ENCODE measurements at regions not wholly inside any gene's neighbourhood (a gene's known extent, or its start where the extent isn't known, plus 50 kb on each side); places are given as distances from the start of the nearest gene placed in this dataset.

DNA sequence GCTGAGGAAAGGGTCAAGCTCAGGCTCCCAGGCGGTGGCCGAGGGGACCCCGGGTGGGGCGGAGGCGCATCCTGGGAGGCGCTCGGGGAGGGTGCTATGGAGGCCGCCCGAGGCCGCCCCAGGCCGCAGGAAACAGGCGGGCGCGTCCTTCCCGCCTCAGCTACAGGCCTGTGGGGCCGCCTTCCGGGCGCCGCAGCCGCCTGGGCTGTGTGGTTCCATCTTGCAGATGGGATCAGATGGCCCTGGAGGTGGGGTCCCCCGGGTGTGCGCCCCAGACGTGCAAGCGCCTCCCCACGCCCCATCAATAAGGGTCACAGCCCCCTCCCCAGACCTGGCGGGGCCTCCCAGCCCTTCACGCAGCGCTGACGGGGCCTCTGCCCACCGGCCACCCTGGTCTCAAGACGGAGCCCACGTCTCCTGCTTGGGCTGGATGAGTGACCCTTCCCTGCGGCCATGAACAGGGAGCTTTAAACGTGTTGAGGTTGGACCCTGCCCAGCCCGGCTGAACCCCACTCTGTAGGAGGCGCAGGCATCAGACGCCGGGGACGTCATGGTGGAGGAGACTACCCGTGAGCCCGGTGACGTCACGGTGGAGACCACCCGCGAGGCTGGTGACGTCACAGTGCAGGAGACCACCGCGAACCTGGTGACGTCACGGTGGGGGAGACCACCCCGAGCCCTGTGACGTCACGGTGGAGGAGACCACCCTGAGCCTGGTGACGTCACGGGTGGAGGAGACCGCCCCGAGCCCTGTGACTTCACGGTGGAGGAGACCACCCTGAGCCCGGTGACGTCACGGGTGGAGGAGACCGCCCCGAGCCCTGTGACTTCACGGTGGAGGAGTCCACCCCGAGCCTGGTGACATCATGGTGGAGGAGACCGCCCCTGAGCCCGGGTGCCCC lies 267.0 kb downstream of the DLL1 start:
- TF ChIP-seq SIN3A (IDR thresholded peaks at IDR 0.05; ENCODE audit: borderline replicate concordance, insufficient read depth, low read length) (no peak), TAF1 (IDR thresholded peaks at IDR 0.05; ENCODE audit: borderline replicate concordance, insufficient read depth, low read length) (no peak), POLR2AphosphoS5 (IDR thresholded peaks at IDR 0.05; ENCODE audit: low read depth, low read length) (no peak), FOXP2 (optimal IDR thresholded peaks at IDR 0.05; ENCODE audit: borderline replicate concordance, extremely low read depth, extremely low read length, insufficient read depth) (no peak)
- TF ChIP-seq, protein P1, sequence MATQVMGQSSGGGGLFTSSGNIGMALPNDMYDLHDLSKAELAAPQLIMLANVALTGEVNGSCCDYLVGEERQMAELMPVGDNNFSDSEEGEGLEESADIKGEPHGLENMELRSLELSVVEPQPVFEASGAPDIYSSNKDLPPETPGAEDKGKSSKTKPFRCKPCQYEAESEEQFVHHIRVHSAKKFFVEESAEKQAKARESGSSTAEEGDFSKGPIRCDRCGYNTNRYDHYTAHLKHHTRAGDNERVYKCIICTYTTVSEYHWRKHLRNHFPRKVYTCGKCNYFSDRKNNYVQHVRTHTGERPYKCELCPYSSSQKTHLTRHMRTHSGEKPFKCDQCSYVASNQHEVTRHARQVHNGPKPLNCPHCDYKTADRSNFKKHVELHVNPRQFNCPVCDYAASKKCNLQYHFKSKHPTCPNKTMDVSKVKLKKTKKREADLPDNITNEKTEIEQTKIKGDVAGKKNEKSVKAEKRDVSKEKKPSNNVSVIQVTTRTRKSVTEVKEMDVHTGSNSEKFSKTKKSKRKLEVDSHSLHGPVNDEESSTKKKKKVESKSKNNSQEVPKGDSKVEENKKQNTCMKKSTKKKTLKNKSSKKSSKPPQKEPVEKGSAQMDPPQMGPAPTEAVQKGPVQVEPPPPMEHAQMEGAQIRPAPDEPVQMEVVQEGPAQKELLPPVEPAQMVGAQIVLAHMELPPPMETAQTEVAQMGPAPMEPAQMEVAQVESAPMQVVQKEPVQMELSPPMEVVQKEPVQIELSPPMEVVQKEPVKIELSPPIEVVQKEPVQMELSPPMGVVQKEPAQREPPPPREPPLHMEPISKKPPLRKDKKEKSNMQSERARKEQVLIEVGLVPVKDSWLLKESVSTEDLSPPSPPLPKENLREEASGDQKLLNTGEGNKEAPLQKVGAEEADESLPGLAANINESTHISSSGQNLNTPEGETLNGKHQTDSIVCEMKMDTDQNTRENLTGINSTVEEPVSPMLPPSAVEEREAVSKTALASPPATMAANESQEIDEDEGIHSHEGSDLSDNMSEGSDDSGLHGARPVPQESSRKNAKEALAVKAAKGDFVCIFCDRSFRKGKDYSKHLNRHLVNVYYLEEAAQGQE (IDR thresholded peaks at IDR 0.05; ENCODE audit: insufficient read depth in 1 of 2, low read depth in 2 of 2, low read length in 2 of 2): no peak

DNA sequence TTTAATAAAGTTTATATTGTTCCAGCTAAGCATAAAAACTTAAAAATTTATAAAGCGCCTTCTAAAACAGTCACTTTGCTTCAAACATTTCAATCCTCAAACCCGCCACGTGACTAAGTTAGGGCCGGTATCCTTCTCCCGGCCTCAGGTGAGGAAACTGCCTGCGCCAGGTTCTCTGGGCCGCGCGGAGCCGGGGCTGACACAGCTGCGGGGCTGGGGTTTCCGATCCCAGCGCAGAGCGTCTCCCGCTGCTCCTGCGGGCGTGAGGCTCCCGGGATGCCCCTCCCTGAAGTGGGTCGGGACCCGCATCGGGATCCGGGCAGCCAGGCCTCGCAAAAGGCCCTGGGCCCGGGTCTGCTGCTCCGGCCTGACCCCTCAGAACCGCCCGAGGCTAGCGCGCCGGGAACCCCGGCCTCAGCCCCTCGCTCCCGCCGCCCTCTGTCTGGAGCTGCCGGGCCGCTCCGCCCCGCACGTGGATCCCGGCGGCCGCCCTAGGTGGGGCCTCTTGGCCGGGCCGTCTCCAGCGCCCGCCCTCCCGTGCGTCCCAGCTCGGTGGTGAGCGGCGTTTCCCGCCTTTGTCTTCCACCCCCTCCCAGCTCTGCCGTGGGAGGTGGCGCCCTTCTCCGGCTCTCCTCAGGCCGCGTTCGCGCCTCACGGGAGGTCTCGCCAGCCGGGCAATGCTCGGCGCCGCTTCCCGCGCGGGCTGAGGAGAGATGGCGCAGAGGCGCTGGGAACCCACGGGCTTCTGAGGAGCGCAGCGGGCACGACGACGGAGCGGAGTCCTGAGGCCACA lies 267.9 kb downstream of the DLL1 start:
- no peak for TF ChIP-seq POLR2AphosphoS5 (IDR thresholded peaks at IDR 0.05; ENCODE audit: low read depth, low read length)
- TF ChIP-seq, protein P1 (IDR thresholded peaks at IDR 0.05; ENCODE audit: insufficient read depth in 1 of 2, low read depth in 2 of 2, low read length in 2 of 2): no peak
- TF ChIP-seq SIN3A (IDR thresholded peaks at IDR 0.05; ENCODE audit: borderline replicate concordance, insufficient read depth, low read length): no peak

DNA sequence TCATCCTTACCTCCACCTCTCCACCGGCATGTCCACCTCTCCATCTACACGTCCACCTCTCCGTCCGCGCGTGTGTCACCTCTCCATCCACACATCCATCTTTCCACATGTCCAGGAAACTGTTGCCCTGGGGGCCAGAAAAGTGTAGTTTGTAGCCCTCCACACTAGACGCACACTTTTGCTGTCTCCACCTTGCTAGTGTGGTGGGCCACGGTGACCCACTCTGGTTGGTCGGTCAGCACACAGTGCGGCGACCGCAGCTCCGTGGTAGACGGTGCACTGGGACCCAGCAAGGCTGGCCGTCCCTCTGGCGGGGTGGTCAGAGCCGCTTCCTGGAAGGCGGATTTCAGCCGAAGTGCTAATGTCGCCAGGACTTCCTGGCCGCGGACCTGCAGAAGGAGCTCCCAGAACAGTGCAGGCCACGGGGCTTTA lies 268.6 kb downstream of the DLL1 start:
- TF ChIP-seq, protein P1 (IDR thresholded peaks at IDR 0.05; ENCODE audit: insufficient read depth in 1 of 2, low read depth in 2 of 2, low read length in 2 of 2): no peak

DNA sequence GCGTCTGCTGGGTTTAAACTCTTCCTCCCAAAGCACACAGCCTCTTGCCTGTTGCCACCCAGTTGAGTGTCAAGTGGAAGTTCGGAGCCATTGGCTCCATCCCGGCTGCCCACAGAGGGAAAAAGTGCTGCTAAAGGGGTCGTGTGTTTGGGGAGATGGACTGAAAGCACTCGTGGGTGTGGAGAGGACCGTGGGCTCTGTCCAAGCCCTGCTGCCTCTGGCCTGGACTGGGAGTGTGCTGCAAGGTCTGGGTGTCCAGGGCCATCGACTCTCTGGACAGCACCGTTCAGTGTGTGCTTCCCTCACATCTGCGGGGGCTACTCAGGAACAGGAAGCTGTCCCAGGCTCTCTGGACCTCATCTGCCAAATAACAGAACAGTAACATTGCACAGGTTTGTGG lies 269.3 kb downstream of the DLL1 start:
- no peak for TF ChIP-seq TAF1 (IDR thresholded peaks at IDR 0.05; ENCODE audit: borderline replicate concordance, insufficient read depth, low read length)
- TF ChIP-seq, protein P1 (IDR thresholded peaks at IDR 0.05; ENCODE audit: insufficient read depth in 1 of 2, low read depth in 2 of 2, low read length in 2 of 2): no peak
- no peak for TF ChIP-seq SIN3A (IDR thresholded peaks at IDR 0.05; ENCODE audit: borderline replicate concordance, insufficient read depth, low read length)
- TF ChIP-seq FOXP2 (optimal IDR thresholded peaks at IDR 0.05; ENCODE audit: borderline replicate concordance, extremely low read depth, extremely low read length, insufficient read depth): no peak
- no peak for TF ChIP-seq POLR2AphosphoS5 (IDR thresholded peaks at IDR 0.05; ENCODE audit: low read depth, low read length)
